ENCODE measurements at regions not wholly inside any gene's neighbourhood (a gene's known extent, or its start where the extent isn't known, plus 50 kb on each side); places are given as distances from the start of the nearest gene placed in this dataset.

GRCh38 chr12:126781593-126781992 is 1485.4 kb upstream of the TMEM132C start:
- no peak overlapping the region for H2AFZ ChIP-seq (ENCODE audit: low read length)
- H3K36me3 ChIP-seq (ENCODE audit: insufficient read depth, low read length) = no peaks in the 10 kb centered on the region
- TF ChIP-seq CTCF (conservative IDR thresholded peaks at IDR 0.05; ENCODE audit: low read length) (no peak), EZH2phosphoT487 (IDR thresholded peaks at IDR 0.05; ENCODE audit: borderline replicate concordance, low read depth, low read length) (no peak)
- no peaks in the 10 kb centered on the region for H3K9me2 ChIP-seq (ENCODE audit: insufficient read depth, low read length)
- no peak for DNase-seq (ENCODE audit: low spot score)
- no peaks in the 10 kb centered on the region for H3K79me2 ChIP-seq (ENCODE audit: insufficient read depth, low read depth, low read length)
- CTCF ChIA-PET (ENCODE audit: unreplicated experiment) = no interaction called here
- H3K4me3 ChIP-seq (ENCODE audit: low read depth, low read length, poor library complexity, severe bottlenecking) = no peak overlapping the region
- H3K4me1 ChIP-seq (ENCODE audit: insufficient read depth, low read length, poor library complexity, severe bottlenecking) = no peaks in the 10 kb centered on the region
- no peak overlapping the region for H3K4me2 ChIP-seq (ENCODE audit: low read length)
- intact Hi-C loops (cut with micrococcal nuclease; ENCODE audit: unreplicated experiment) = no loop called here
- H3K9me3 ChIP-seq (ENCODE audit: low read length) = no peaks in the 10 kb centered on the region
- POLR2A ChIA-PET = no interaction called here
- no peaks in the 10 kb centered on the region for H4K20me1 ChIP-seq (ENCODE audit: insufficient read depth, low read length)
- no TSS peak for BruUV-seq (replicated peaks)
- no peak overlapping the region for H3K27ac ChIP-seq (ENCODE audit: low read depth, low read length, poor library complexity, severe bottlenecking)

- Histone ChIP-seq H3K4me2 (ENCODE audit: low read length) (no peak overlapping the region), H3K27ac (ENCODE audit: low read depth, low read length, poor library complexity, severe bottlenecking) (no peak overlapping the region), H2AFZ (ENCODE audit: low read length) (no peak overlapping the region), H4K20me1 (ENCODE audit: insufficient read depth, low read length) (no peaks in the 10 kb centered on the region), H3K9me3 (ENCODE audit: low read length) (no peaks in the 10 kb centered on the region), H3K4me3 (ENCODE audit: low read depth, low read length, poor library complexity, severe bottlenecking) (no peak overlapping the region), H3K4me1 (ENCODE audit: insufficient read depth, low read length, poor library complexity, severe bottlenecking) (no peaks in the 10 kb centered on the region), H3K36me3 (ENCODE audit: insufficient read depth, low read length) (no peaks in the 10 kb centered on the region), H3K79me2 (ENCODE audit: insufficient read depth, low read depth, low read length) (no peaks in the 10 kb centered on the region), H3K9me2 (ENCODE audit: insufficient read depth, low read length) (no peaks in the 10 kb centered on the region)
- POLR2A ChIA-PET = no interaction called here
- BruUV-seq (replicated peaks) = no TSS peak
- intact Hi-C loops (cut with micrococcal nuclease; ENCODE audit: unreplicated experiment) = no loop called here
- no peak for DNase-seq (ENCODE audit: low spot score)
- TF ChIP-seq EZH2phosphoT487 (IDR thresholded peaks at IDR 0.05; ENCODE audit: borderline replicate concordance, low read depth, low read length) (no peak), CTCF (conservative IDR thresholded peaks at IDR 0.05; ENCODE audit: low read length) (no peak)
- CTCF ChIA-PET (ENCODE audit: unreplicated experiment) = no interaction called here
These were observed 1484.9 kb upstream of the TMEM132C start for GRCh38 chr12:126782083-126782482.

GRCh38 chr12:126784328-126784921 is 1482.5 kb upstream of the TMEM132C start:
- ChIA-PET POLR2A (interaction anchor here (0.5 kb wide), 1 partner anchor 863 kb away, joined by 3 read pairs; no protein-coding TSS in a partner anchor), CTCF (ENCODE audit: unreplicated experiment) (interaction anchor here (0.6 kb wide), 1 partner anchor 33 kb away, joined by 3 read pairs; no protein-coding TSS in a partner anchor)
- DNase-seq (ENCODE audit: low spot score) = peak; percentile 24

More at GRCh38 chr12:126784328-126784921, 1482.5 kb upstream of the TMEM132C start:
- Histone ChIP-seq H3K4me3 (ENCODE audit: low read depth, low read length, poor library complexity, severe bottlenecking) (no peak overlapping the region), H3K27ac (ENCODE audit: low read depth, low read length, poor library complexity, severe bottlenecking) (no peak overlapping the region), H4K20me1 (ENCODE audit: insufficient read depth, low read length) (no peaks in the 10 kb centered on the region), H3K9me2 (ENCODE audit: insufficient read depth, low read length) (no peaks in the 10 kb centered on the region), H2AFZ (ENCODE audit: low read length) (no peak overlapping the region), H3K4me2 (ENCODE audit: low read length) (no peak overlapping the region), H3K79me2 (ENCODE audit: insufficient read depth, low read depth, low read length) (no peaks in the 10 kb centered on the region), H3K4me1 (ENCODE audit: insufficient read depth, low read length, poor library complexity, severe bottlenecking) (no peaks in the 10 kb centered on the region), H3K9me3 (ENCODE audit: low read length) (no peaks in the 10 kb centered on the region), H3K36me3 (ENCODE audit: insufficient read depth, low read length) (no peaks in the 10 kb centered on the region)
- BruUV-seq (replicated peaks) = no TSS peak
- TF ChIP-seq EZH2phosphoT487 (IDR thresholded peaks at IDR 0.05; ENCODE audit: borderline replicate concordance, low read depth, low read length) = no peak
- peak; percentile 72 for TF ChIP-seq CTCF (conservative IDR thresholded peaks at IDR 0.05; ENCODE audit: low read length)
- intact Hi-C loops (cut with micrococcal nuclease; ENCODE audit: unreplicated experiment) = no loop called here
